Retina (tissue), 1 donor: ENCODE measurements at regions not wholly inside any gene's neighbourhood (a gene's known extent, or its start where the extent isn't known, plus 50 kb on each side); places are given as distances from the start of the nearest gene placed in this dataset.
"Not testable (repeated sequence)": the region's sequence is repeated elsewhere in the genome, so short reads cannot be mapped to it uniquely, and the experiment has no call there.

ENCODE experiments used
- DNase-seq: peaks from one replicate; pipeline ENCODE4 v3.0.0-alpha.2; 2016

GRCh38 chr3:82261013-82261412 is 499.6 kb upstream of the GBE1 start:
- DNase-seq = no peak

GRCh38 chr3:82259994-82260393 is 498.5 kb upstream of the GBE1 start:
- no peak for DNase-seq

- DNase-seq = no peak
Measured at GRCh38 chr3:82240322-82240721, 478.9 kb upstream of the GBE1 start.

GRCh38 chr3:82236257-82236656 is 474.8 kb upstream of the GBE1 start:
- DNase-seq = no peak

- no peak for DNase-seq
Measured at GRCh38 chr3:82229397-82229796, 468.0 kb upstream of the GBE1 start.

GRCh38 chr3:82224661-82225060 is 463.2 kb upstream of the GBE1 start:
- DNase-seq = no peak

- no peak for DNase-seq
Measured at GRCh38 chr3:82222401-82222800, 461.0 kb upstream of the GBE1 start.

GRCh38 chr3:82217571-82217970 is 456.1 kb upstream of the GBE1 start:
- DNase-seq = no peak

GRCh38 chr3:82208002-82208710 is 446.7 kb upstream of the GBE1 start:
- DNase-seq = no peak

- DNase-seq = no peak
Measured at GRCh38 chr3:82202269-82202668, 440.8 kb upstream of the GBE1 start.

- DNase-seq = no peak
Measured at GRCh38 chr3:82201316-82201715, 439.9 kb upstream of the GBE1 start.

GRCh38 chr3:82198009-82198408 is 436.6 kb upstream of the GBE1 start:
- DNase-seq = no peak

- no peak for DNase-seq
Measured at GRCh38 chr3:82196645-82197044, 435.2 kb upstream of the GBE1 start.

GRCh38 chr3:82194870-82195269 is 433.4 kb upstream of the GBE1 start:
- DNase-seq = no peak

- DNase-seq = no peak
Measured at GRCh38 chr3:82186017-82186416, 424.6 kb upstream of the GBE1 start.

GRCh38 chr3:82179291-82179690 is 417.8 kb upstream of the GBE1 start:
- no peak for DNase-seq

- DNase-seq = no peak
Measured at GRCh38 chr3:82178291-82178690, 416.8 kb upstream of the GBE1 start.

GRCh38 chr3:82177774-82178173 is 416.3 kb upstream of the GBE1 start:
- no peak for DNase-seq

- no peak for DNase-seq
Measured at GRCh38 chr3:82165266-82165665, 403.8 kb upstream of the GBE1 start.

GRCh38 chr3:82163907-82164520 is 402.6 kb upstream of the GBE1 start:
- no peak for DNase-seq

GRCh38 chr3:82157952-82158351 is 396.5 kb upstream of the GBE1 start:
- no peak for DNase-seq

- DNase-seq = not testable (repeated sequence)
Measured at GRCh38 chr3:82153892-82154291, 392.4 kb upstream of the GBE1 start.

- no peak for DNase-seq
Measured at GRCh38 chr3:82145742-82146141, 384.3 kb upstream of the GBE1 start.

- no peak for DNase-seq
Measured at GRCh38 chr3:82144811-82145210, 383.4 kb upstream of the GBE1 start.
